ENCODE measurements at regions not wholly inside any gene's neighbourhood (a gene's known extent, or its start where the extent isn't known, plus 50 kb on each side); places are given as distances from the start of the nearest gene placed in this dataset.

DNA sequence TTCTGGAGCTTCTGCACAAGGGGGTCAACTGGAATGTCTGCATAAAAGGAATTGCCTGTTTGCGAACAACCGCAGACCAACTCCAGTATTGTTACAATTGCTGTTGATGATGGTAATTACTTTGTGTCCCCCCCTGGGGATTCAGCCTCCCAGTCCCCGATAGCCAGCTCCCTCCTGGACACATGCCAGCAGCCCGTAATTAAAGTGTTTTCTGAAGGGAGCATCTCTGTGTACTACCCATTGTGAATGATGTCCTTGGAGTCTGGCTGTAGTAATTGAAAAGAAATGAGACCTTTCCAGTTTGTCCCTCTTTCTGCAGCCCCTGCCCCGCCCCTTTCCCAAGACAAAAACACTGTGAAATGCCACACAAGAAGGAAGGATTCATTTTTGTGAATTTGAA, 377.1 kb upstream of the LCORL start:
- no peak for DNase-seq

- DNase-seq = no peak
These were observed 376.3 kb upstream of the LCORL start for GRCh38 chr4:18397681-18398390.

- no peak for DNase-seq
These were observed 373.1 kb upstream of the LCORL start for GRCh38 chr4:18394656-18395055.

DNA sequence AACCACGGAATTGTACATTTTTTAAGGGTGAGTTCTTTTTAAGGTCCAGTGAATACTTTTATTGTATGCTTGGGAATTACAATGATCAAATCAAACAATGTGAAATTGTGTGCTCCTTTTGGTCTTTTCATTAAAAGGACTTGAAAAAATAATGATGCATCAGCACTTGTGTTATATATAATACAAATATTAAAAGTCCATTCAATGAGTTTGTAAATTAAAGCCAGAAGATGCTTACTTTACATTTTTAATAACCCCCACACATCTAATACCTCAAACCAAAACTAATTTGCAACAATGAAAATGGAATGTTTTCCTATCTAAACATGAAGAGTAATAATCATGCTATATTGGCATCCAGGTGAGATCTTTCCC, 369.8 kb upstream of the LCORL start:
- DNase-seq = no peak

GRCh38 chr4:18390655-18391353, 369.2 kb upstream of the LCORL start:
- DNase-seq = no peak

DNA sequence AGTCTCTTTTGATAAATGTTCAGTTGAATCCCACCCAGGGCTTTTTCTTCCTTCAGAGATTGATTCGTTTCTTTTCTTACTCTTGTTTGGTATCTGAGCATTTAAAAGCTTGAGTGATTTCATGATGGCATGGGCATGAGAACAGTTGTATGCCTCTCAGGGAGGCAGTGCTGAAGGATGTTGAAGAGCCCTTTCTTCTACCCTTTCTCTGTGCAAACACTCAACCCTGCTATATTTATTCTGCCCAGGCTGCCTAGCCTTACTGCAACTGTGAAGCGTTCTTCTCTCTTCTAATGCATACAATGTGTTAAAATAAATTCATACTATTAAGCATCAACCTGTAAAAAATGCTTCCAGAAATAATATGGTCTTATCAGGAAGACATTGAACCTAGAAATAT, 367.6 kb upstream of the LCORL start:
- no peak for DNase-seq

- DNase-seq = no peak
These were observed 366.5 kb upstream of the LCORL start for GRCh38 chr4:18388039-18388438.

- no peak for DNase-seq
These were observed 359.6 kb upstream of the LCORL start for GRCh38 chr4:18381186-18381585.

- DNase-seq = no peak
These were observed 348.0 kb upstream of the LCORL start for GRCh38 chr4:18369561-18369960.

DNA sequence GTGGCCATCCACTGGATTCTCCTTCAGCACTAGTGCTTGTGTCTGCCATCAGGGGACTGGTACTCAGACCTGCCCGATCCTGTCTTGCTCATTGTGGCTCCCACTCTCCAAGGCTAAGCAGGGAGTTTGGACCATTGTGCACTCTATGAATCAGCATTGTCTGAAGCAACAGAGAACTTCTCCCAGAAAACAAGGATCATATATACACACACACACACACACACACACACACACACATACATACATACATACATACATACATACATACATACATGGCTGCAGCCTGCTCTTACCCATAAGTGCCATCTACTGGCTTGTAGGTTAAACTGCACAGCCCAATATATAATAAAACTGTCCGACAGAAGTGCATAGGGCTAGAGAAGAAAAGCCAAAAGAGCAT, 345.3 kb upstream of the LCORL start:
- DNase-seq = no peak

GRCh38 chr4:18366136-18366535, 344.6 kb upstream of the LCORL start:
- DNase-seq = no peak

- DNase-seq = no peak
These were observed 322.0 kb upstream of the LCORL start for GRCh38 chr4:18343581-18343980.

DNA sequence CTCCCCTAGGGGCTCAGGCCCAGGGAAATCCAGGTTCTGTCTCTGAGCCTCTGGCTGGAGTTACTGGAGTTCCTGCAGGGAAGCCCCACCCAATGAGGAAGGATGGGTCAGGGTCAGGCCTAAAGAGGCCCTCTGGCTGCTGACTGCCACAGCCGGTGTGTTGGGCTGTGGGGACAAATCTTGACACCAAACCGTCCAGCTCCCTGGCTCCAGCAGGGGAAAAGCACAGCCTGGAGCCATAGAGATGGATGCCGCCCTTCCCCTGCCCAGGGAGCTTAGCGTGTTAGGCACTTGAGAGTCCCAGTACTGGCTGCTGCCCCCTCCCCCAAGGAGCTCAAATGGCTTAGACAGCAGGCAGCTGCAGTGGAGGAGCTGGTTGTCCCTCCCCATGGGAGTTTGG, 321.3 kb upstream of the LCORL start:
- no peak for DNase-seq

- DNase-seq = no peak
These were observed 300.5 kb upstream of the LCORL start for GRCh38 chr4:18321956-18322530.

DNA sequence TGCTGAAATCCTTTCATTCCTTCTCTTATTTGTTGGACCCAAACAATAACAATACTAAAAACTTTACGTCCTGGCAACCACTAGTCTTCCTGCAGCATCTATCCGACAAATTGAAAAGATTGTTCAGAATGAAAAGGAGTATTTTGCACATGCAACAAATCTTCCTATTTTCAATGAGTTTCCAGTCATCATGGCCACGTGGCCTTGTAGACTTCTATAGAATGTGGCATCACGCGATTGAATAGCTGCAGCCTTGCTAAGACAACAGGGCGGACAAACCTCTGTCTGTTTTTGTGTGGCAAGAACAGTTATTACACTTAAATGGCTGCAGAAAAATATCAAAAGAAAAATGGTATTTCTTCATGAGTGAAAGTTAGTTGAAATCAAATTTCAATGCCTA, 297.9 kb upstream of the LCORL start:
- no peak for DNase-seq

GRCh38 chr4:18318682-18319388, 297.3 kb upstream of the LCORL start:
- DNase-seq = no peak

- no peak for DNase-seq
These were observed 293.2 kb upstream of the LCORL start for GRCh38 chr4:18314731-18315130.

- DNase-seq = no peak
These were observed 276.1 kb upstream of the LCORL start for GRCh38 chr4:18297684-18298083.

DNA sequence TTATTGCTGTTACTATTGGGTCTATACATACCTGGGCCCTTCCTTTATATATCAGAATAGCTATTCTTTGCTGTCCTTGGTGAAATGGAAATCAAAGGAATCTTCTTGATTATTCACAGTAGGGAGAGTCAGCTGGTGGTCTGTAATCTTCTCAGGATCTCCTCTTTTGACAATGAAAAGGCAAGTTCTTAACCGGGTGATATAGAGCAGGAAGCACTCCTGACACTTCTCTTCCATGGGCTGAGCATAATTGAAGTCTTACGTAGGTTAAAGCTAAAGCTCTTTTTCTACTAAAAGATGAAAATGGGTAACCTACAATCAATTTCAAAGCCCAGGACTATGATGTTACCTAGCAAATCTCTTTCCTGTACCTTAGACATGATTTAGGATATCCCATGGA, 274.9 kb upstream of the LCORL start:
- no peak for DNase-seq

GRCh38 chr4:18294846-18295245, 273.3 kb upstream of the LCORL start:
- no peak for DNase-seq

DNA sequence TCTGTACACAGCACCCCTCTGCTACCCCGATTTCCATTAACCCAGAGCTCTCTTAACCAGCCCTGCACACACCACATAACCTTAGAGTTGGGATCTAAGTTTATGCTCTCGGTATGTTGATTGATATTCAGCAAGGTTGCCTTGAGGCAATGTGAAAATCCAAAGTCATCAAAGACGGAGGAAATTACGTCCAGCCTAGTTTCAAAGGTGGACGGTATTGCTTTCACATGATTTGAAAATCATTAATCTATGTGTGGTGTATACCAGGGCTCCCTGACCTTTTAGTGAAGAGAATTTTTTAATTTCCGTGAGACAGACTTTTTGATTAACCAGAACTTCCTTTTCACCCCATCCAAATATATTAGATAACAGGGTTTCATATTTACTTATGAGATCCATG, 272.5 kb upstream of the LCORL start:
- no peak for DNase-seq

DNA sequence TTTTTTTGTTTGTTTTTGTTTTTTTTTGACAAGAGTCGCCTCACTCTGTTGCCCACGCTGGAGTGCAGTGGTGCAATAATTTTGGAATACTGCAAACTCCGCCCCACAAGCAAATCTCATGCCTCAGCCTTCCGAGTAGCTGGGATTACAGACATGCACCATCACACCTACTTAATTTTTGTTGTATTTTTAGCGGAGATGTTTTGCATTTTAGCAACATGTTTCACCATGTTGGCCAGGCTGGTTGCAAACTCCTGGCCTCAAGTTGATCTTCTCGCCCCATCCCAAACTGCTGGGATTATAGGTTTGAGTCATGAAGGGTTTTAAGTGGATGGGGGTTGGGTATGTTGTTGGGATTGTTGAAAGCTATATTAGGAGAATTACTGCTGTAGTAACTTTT, 270.9 kb upstream of the LCORL start:
- DNase-seq = no peak

DNA sequence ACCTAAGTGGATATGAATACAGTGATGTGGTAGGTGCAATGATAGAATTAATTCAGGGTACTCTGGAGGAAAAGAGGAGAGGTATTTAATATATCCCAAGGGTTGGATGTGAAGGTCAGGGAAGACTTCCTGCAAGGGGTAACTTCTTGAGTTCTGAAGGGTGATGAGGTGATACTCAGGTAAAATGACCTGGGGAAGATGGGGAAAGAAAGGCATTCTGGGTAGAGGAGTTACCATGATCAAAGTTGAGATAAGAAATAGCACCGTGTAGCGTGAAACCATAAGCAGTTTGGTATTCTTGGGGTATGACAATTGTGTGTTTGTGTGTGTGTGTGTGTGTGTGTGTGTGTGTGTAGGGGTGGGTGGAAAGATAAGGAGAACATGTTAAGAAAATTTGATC, 270.4 kb upstream of the LCORL start:
- DNase-seq = no peak

DNA sequence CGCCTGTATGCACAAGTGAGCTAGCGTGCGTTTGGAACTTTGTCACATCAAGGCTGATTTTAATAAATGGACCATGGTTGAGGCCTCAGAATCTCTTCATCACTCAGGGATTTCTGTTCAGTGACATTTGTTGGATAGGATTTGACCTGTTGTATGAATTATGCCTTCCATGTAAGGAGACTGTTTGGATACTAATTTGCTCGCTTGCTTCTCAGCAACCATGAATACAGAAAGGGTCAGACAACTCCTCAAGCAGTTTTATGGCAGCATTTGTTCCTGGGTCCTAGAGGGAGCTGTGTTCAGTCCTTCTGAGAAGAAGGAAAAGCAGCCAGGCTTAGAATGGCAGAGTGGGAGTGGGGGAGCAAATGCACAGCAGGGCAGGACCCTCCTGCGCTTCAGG, 269.7 kb upstream of the LCORL start:
- no peak for DNase-seq
